GDM1 (cell line): ENCODE measurements at regions not wholly inside any gene's neighbourhood (a gene's known extent, or its start where the extent isn't known, plus 50 kb on each side); places are given as distances from the start of the nearest gene placed in this dataset.

Experiments used
- DNase-seq: peaks from one replicate; lab custom pipeline; 2025; lab: John Stamatoyannopoulos, UW

- no peak for DNase-seq
Observed at GRCh38 chrX:49773993-49774392, 55.1 kb upstream of the PAGE4 start.

- DNase-seq: no peak
Observed at GRCh38 chrX:49767236-49767635, 61.9 kb upstream of the PAGE4 start.

GRCh38 chrX:49762175-49762720 lies 66.5 kb upstream of the PAGE1 start:
- DNase-seq: no peak

- DNase-seq: no peak
Observed at GRCh38 chrX:49761481-49761880, 65.7 kb upstream of the PAGE1 start.

- DNase-seq: no peak
Observed at GRCh38 chrX:49760290-49760890, 64.6 kb upstream of the PAGE1 start.

GRCh38 chrX:49756692-49757091 lies 60.9 kb upstream of the PAGE1 start:
- DNase-seq: no peak

- DNase-seq: peak; percentile 29
Observed at GRCh38 chrX:49754233-49754857, 58.6 kb upstream of the PAGE1 start.

- no peak for DNase-seq
Observed at GRCh38 chrX:49753691-49754090, 57.9 kb upstream of the PAGE1 start.

- no peak for DNase-seq
Observed at GRCh38 chrX:49748211-49748956, 52.6 kb upstream of the PAGE1 start.

- DNase-seq: no peak
Observed at GRCh38 chrX:49746306-49746705, 50.5 kb upstream of the PAGE1 start.
